ENCODE measurements at regions not wholly inside any gene's neighbourhood (a gene's known extent, or its start where the extent isn't known, plus 50 kb on each side); places are given as distances from the start of the nearest gene placed in this dataset.

- WGBS, 2 experiments (ENCODE audit: extremely low coverage in 2 of 2, insufficient read length in 1 of 2), result no CpG with 5 or more reads among the region's 2 CpGs
Observed at GRCh38 chr14:45998554-45998953, 653.0 kb downstream of the RPL10L start.

More at GRCh38 chr14:45998554-45998953, 653.0 kb downstream of the RPL10L start:
- ChIA-PET CTCF (no interaction called here), POLR2A (ENCODE audit: unreplicated experiment) (no interaction called here)
- Histone ChIP-seq H2AFZ (replicated peaks; ENCODE audit: low read length, poor library complexity) (no peak overlapping the region), H3K4me3 (ENCODE audit: insufficient read depth, low read depth, low read length) (no peak overlapping the region), H4K5ac (ENCODE audit: low read depth, low read length) (no peak overlapping the region), H3K27ac (ENCODE audit: insufficient read depth, low read length) (no peak overlapping the region), H3K23ac (ENCODE audit: low read depth, low read length) (no peak overlapping the region), H4K91ac (ENCODE audit: insufficient read depth, low read depth, low read length) (no peak overlapping the region), H3K4me2 (ENCODE audit: low read depth, low read length) (no peak overlapping the region), H3K9ac (ENCODE audit: low read depth, low read length) (no peak overlapping the region), H3K18ac (ENCODE audit: low read depth, low read length) (no peak overlapping the region), H3K56ac (ENCODE audit: extremely low read depth, insufficient read depth, low read length) (no peak overlapping the region), H2BK5ac (ENCODE audit: low read depth, low read length, poor library complexity, severe bottlenecking) (no peak overlapping the region), H3K79me1 (ENCODE audit: low read depth in 1 of 2, low read length in 2 of 2) (no peaks in the 10 kb centered on the region), H3K4ac (ENCODE audit: low read depth, low read length) (no peak overlapping the region), H4K8ac (ENCODE audit: low read depth in 2 of 2, low read length in 2 of 2) (no peak overlapping the region), H3K36me3 (ENCODE audit: control insufficient read depth, insufficient read depth, low read length) (no peaks in the 10 kb centered on the region), H4K20me1 (ENCODE audit: insufficient read depth, low read length) (no peaks in the 10 kb centered on the region), H2AK9ac (replicated peaks; ENCODE audit: low read depth, low read length, poor library complexity) (no peak overlapping the region), H2BK120ac (ENCODE audit: low read depth, low read length) (no peak overlapping the region), H3K9me3 (ENCODE audit: control insufficient read depth, insufficient read depth, low read length) (no peaks in the 10 kb centered on the region), H3K9me1 (ENCODE audit: insufficient read depth, low read length) (no peaks in the 10 kb centered on the region), H2AK5ac (ENCODE audit: low read depth, low read length) (no peak overlapping the region), H3K27me3 (ENCODE audit: control insufficient read depth, insufficient read depth, low read length) (no peaks in the 10 kb centered on the region), H2BK15ac (ENCODE audit: low read depth, low read length) (no peak overlapping the region), H3K4me1 (ENCODE audit: control insufficient read depth, insufficient read depth, low read length) (no peaks in the 10 kb centered on the region), H3K14ac (replicated peaks; ENCODE audit: low read depth, low read length) (no peak overlapping the region), H2BK20ac (ENCODE audit: low read depth, low read length) (no peak overlapping the region)
- TF ChIP-seq RCOR1 (IDR thresholded peaks at IDR 0.05; ENCODE audit: insufficient replicate concordance, low read length) (no peak), MAZ (IDR thresholded peaks at IDR 0.05; ENCODE audit: borderline replicate concordance, low read depth, low read length) (no peak), CTCF (conservative IDR thresholded peaks at IDR 0.05; ENCODE audit: low read depth, low read length) (no peak), SMC3 (IDR thresholded peaks at IDR 0.05; ENCODE audit: low read depth, low read length) (no peak), CEBPB (IDR thresholded peaks at IDR 0.05; ENCODE audit: low read depth, low read length) (no peak), MXI1 (IDR thresholded peaks at IDR 0.05; ENCODE audit: borderline replicate concordance, low read depth, low read length) (no peak), NFE2L2 (IDR thresholded peaks at IDR 0.05; ENCODE audit: low read depth, low read length) (no peak), ELK1 (IDR thresholded peaks at IDR 0.05; ENCODE audit: borderline replicate concordance, low read depth, low read length) (no peak), USF2 (IDR thresholded peaks at IDR 0.05; ENCODE audit: low read depth, low read length) (no peak), CHD1 (IDR thresholded peaks at IDR 0.05; ENCODE audit: low read depth, low read length) (no peak), POLR2A (IDR thresholded peaks at IDR 0.05; ENCODE audit: low read depth, low read length) (no peak)
- DNase-seq (no peak), ATAC-seq (ENCODE audit: low read depth) (no peak)
- dilution Hi-C loops (cut with HindIII; ENCODE audit: low sequenced_read_pairs, unreplicated experiment) (no loop called here), in situ Hi-C loops (cut with MboI; ENCODE audit: low sequenced_read_pairs) (no loop called here), intact Hi-C loops (cut with micrococcal nuclease) (no loop called here)
- BruUV-seq (replicated peaks), result no TSS peak
